Ascending aorta (tissue), 2 donors: ENCODE measurements at regions not wholly inside any gene's neighbourhood (a gene's known extent, or its start where the extent isn't known, plus 50 kb on each side); places are given as distances from the start of the nearest gene placed in this dataset.

Source experiments
- DNase-seq, 2 donors: peaks; one replicate each; pipeline ENCODE4 v3.0.0-alpha.2; 2019; ENCODE audit warnings: low spot score in 2 of 2
- H3K27ac ChIP-seq, 2 donors: fragments of 200-600 bp; sonication (generic); one replicate each; pipeline ENCODE4 v1.5.1; 2016 to 2017; ENCODE audit warnings: mild to moderate bottlenecking in 1 of 2
- H3K27me3 ChIP-seq: fragments of 200-600 bp; sonication (generic); one replicate; pipeline ENCODE4 v1.5.1; 2017
- H3K36me3 ChIP-seq, 2 donors: fragments of 200-600 bp; sonication (generic); one replicate each; pipeline ENCODE4 v1.5.1; 2016
- H3K4me1 ChIP-seq, 2 donors: fragments of 200-600 bp; sonication (generic); one replicate each; pipeline ENCODE4 v1.5.1; 2016 to 2017; ENCODE audit warnings: mild to moderate bottlenecking in 1 of 2
- H3K4me3 ChIP-seq, 2 donors: fragments of 200-600 bp; sonication (generic); one replicate each; pipeline ENCODE4 v1.5.1; 2016 to 2017; ENCODE audit warnings: mild to moderate bottlenecking in 1 of 2
- H3K9me3 ChIP-seq, 2 donors: fragments of 200-600 bp; sonication (generic); one replicate each; pipeline ENCODE4 v1.5.1; 2016
- CTCF ChIP-seq, 3 experiments: fragments of 200-600 bp in 2 of 3; fragments of 450-650 bp in 1 of 3; sonication (generic) in 2 of 3; IDR thresholded peaks; one replicate each; pipeline ENCODE4 v1.5.1; 2016 to 2019; ENCODE audit warnings: antibody characterized with exemption in 3 of 3, mild to moderate bottlenecking in 1 of 3, moderate library complexity in 1 of 3
- intact Hi-C: fragments of 100-400 bp; cut with DNase I; formaldehyde crosslinking; loops from one replicate; pipeline ENCODE4 v1.15.1; 2023

DNA sequence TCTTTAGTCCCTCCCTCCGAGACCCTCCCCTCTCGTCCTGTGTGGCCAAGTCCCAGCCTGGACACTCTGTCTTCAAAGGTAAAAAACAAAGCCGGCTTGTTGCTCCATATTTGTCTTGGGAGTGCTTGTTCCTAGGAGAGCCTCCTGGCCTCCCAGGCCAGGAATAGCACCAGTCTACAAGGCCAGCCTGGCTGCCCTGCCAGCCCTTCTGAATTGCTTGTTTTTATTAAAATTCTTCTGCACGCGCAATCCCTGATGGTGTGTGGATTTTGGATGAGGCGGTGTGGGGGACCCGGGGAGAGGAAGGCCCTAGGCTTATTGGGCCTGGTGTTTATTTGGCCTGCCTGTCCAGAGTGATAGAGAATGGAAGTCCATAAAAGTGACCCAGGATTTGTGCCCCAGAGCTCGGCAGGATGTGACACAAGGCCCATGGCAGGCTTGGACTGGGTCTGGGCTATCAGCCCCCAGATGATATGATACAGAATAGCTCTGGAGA lies 297.3 kb downstream of the CYP26B1 start:
- peak; percentile 25 to 84 for DNase-seq
- peak overlapping the region; percentile 87 to 91 for H3K27ac ChIP-seq
- no peaks in the 10 kb centered on the region for H3K9me3 ChIP-seq
- peaks cover 27 to 47% of the 10 kb centered on the region in 2 donors for H3K4me1 ChIP-seq
- intact Hi-C loops: loop anchor here (2.0 to 5.0 kb wide), 3 partner anchors 30 to 1548 kb away; partner anchors contain the start of gene FAM136A
- H3K36me3 ChIP-seq: no peaks in the 10 kb centered on the region
- no peak overlapping the region for H3K4me3 ChIP-seq
- no peak for TF ChIP-seq CTCF (IDR thresholded peaks at IDR 0.05)
- no peaks in the 10 kb centered on the region for H3K27me3 ChIP-seq

DNA sequence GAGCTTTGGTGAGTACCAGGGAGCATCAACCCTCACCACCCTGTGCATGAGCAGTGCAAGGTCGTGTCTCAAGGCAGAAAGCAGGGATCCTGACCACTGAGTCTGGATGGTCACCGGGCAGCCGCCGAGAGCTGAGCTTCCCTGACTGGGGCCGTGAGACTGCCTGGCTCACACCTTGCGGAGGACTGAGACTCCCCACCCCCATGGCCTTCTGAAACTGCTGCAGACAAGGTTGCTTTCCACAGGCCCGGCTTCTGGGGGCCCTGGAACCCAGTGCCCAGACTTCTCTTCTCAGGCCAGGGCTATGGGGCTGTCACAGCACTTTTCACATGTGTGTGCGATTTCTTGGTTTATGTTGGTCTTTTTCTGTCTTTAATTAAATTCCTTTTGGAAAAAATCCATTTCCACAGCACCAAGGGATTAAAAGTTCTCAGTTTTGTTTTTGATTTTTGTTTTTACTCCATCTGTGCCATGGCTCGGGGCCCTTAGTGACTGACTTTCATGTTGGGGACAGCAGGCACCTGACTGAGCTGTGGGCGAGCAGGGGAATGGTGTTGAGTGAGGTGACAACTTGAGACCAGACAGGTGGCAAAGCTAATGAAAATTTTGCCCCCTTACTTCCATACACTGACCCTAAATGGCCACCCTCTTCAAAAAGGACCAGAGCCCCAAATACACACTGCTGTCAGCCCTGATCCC lies 297.9 kb downstream of the CYP26B1 start:
- DNase-seq: peak in 1 of 2 donors; percentile 62
- H3K27me3 ChIP-seq: no peaks in the 10 kb centered on the region
- no peak for TF ChIP-seq CTCF (IDR thresholded peaks at IDR 0.05)
- intact Hi-C loops: loop anchor here (2.0 to 5.0 kb wide), 4 partner anchors 31 to 1547 kb away; partner anchors contain the start of gene FAM136A
- no peaks in the 10 kb centered on the region for H3K36me3 ChIP-seq
- peak overlapping the region; percentile 87 to 91 for H3K27ac ChIP-seq
- H3K9me3 ChIP-seq: no peaks in the 10 kb centered on the region
- H3K4me3 ChIP-seq: no peak overlapping the region
- peaks cover 27 to 47% of the 10 kb centered on the region in 2 donors for H3K4me1 ChIP-seq

GRCh38 chr2:71849111-71849510 lies 298.6 kb downstream of the CYP26B1 start:
- intact Hi-C loops: loop anchor here (5.0 kb wide), 1 partner anchor 132 kb away; no protein-coding TSS in a partner anchor
- peaks cover 27 to 47% of the 10 kb centered on the region in 2 donors for H3K4me1 ChIP-seq
- H3K27me3 ChIP-seq: no peaks in the 10 kb centered on the region
- peak overlapping the region; percentile 87 to 91 for H3K27ac ChIP-seq
- H3K36me3 ChIP-seq: no peaks in the 10 kb centered on the region
- no peak overlapping the region for H3K4me3 ChIP-seq
- TF ChIP-seq CTCF (IDR thresholded peaks at IDR 0.05): no peak
- H3K9me3 ChIP-seq: no peaks in the 10 kb centered on the region
- peak in 1 of 2 donors; percentile 46 for DNase-seq

- TF ChIP-seq CTCF (IDR thresholded peaks at IDR 0.05): no peak
- H3K4me1 ChIP-seq: peaks cover 18 to 39% of the 10 kb centered on the region in 2 donors
- no peaks in the 10 kb centered on the region for H3K9me3 ChIP-seq
- H3K36me3 ChIP-seq: no peaks in the 10 kb centered on the region
- H3K27ac ChIP-seq: no peak overlapping the region
- H3K4me3 ChIP-seq: no peak overlapping the region
- DNase-seq: no peak
- no peaks in the 10 kb centered on the region for H3K27me3 ChIP-seq
- intact Hi-C loops: loop anchor here (5.0 kb wide), 1 partner anchor 129 kb away; no protein-coding TSS in a partner anchor
Observed at GRCh38 chr2:71846669-71847291, 300.9 kb downstream of the CYP26B1 start.

DNA sequence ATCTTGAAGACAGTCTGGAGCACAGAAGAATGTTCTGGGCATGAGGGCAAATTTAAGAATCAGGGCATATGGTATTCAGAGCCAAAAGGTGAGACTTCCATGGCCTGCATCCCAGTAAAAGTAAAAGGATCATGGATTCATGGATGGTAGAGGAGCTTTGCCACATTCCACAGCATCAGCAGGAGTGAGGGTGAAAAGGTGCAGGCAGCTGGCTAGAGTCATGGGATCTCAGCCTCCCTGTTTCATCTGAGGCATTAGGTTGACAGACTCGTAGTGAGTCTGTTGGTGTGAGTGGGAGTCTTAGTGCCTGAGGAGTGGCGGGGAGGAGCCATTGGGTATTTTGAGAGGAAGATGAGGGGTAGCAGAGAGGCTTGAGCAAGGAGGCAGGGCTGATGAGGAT lies 301.6 kb downstream of the CYP26B1 start:
- no peaks in the 10 kb centered on the region for H3K36me3 ChIP-seq
- TF ChIP-seq CTCF (IDR thresholded peaks at IDR 0.05): no peak
- no peak overlapping the region for H3K4me3 ChIP-seq
- H3K9me3 ChIP-seq: no peaks in the 10 kb centered on the region
- H3K4me1 ChIP-seq: peaks cover 13 to 32% of the 10 kb centered on the region in 2 donors
- no peak for DNase-seq
- intact Hi-C loops: loop anchor here (5.0 kb wide), 1 partner anchor 129 kb away; no protein-coding TSS in a partner anchor
- no peak overlapping the region for H3K27ac ChIP-seq
- H3K27me3 ChIP-seq: no peaks in the 10 kb centered on the region
